ENCODE measurements at regions not wholly inside any gene's neighbourhood (a gene's known extent, or its start where the extent isn't known, plus 50 kb on each side); places are given as distances from the start of the nearest gene placed in this dataset.

GRCh38 chr10:128741680-128742079 is 615.5 kb upstream of the MKI67 start:
- no peak overlapping the region for H2AFZ ChIP-seq
- no peaks in the 10 kb centered on the region for H3K79me2 ChIP-seq
- H3K4me3 ChIP-seq (ENCODE audit: low read depth, low read length), result no peak overlapping the region
- H3K9me3 ChIP-seq (ENCODE audit: control insufficient read depth, low read length), result no peaks in the 10 kb centered on the region
- no peak overlapping the region for H3K4me2 ChIP-seq (ENCODE audit: low read length)
- H3K27ac ChIP-seq, result no peak overlapping the region
- H3K4me1 ChIP-seq, result no peaks in the 10 kb centered on the region
- H3K9ac ChIP-seq, result no peak overlapping the region
- no peaks in the 10 kb centered on the region for H3K27me3 ChIP-seq (ENCODE audit: control insufficient read depth, insufficient read depth, low read length)
- no peak for TF ChIP-seq CTCF (IDR thresholded peaks at IDR 0.05)
- H3K36me3 ChIP-seq (ENCODE audit: control insufficient read depth, insufficient read depth, low read length), result no peaks in the 10 kb centered on the region

- no peak overlapping the region for H3K4me2 ChIP-seq (ENCODE audit: low read length)
- no peaks in the 10 kb centered on the region for H3K27me3 ChIP-seq (ENCODE audit: control insufficient read depth, insufficient read depth, low read length)
Measured at GRCh38 chr10:128744092-128744491, 617.9 kb upstream of the MKI67 start.

GRCh38 chr10:128744811-128745305 is 618.6 kb upstream of the MKI67 start:
- no peaks in the 10 kb centered on the region for H3K4me1 ChIP-seq
- no peak overlapping the region for H3K4me3 ChIP-seq (ENCODE audit: low read depth, low read length)
- no peak overlapping the region for H2AFZ ChIP-seq
- H3K27me3 ChIP-seq (ENCODE audit: control insufficient read depth, insufficient read depth, low read length), result no peaks in the 10 kb centered on the region
- no peaks in the 10 kb centered on the region for H3K79me2 ChIP-seq
- no peak overlapping the region for H3K27ac ChIP-seq
- no peak overlapping the region for H3K9ac ChIP-seq
- no peak for TF ChIP-seq CTCF (IDR thresholded peaks at IDR 0.05)
- H3K4me2 ChIP-seq (ENCODE audit: low read length), result no peak overlapping the region
- H3K9me3 ChIP-seq (ENCODE audit: control insufficient read depth, low read length), result no peaks in the 10 kb centered on the region
- no peaks in the 10 kb centered on the region for H3K36me3 ChIP-seq (ENCODE audit: control insufficient read depth, insufficient read depth, low read length)

More at GRCh38 chr10:128744092-128744491, 617.9 kb upstream of the MKI67 start:
- no peak for TF ChIP-seq CTCF (IDR thresholded peaks at IDR 0.05)
- no peaks in the 10 kb centered on the region for H3K4me1 ChIP-seq
- no peak overlapping the region for H3K27ac ChIP-seq
- H3K79me2 ChIP-seq, result no peaks in the 10 kb centered on the region
- no peaks in the 10 kb centered on the region for H3K36me3 ChIP-seq (ENCODE audit: control insufficient read depth, insufficient read depth, low read length)
- H3K9ac ChIP-seq, result no peak overlapping the region
- no peak overlapping the region for H2AFZ ChIP-seq
- no peak overlapping the region for H3K4me3 ChIP-seq (ENCODE audit: low read depth, low read length)
- no peaks in the 10 kb centered on the region for H3K9me3 ChIP-seq (ENCODE audit: control insufficient read depth, low read length)

- H3K9ac ChIP-seq, result no peak overlapping the region
- no peak overlapping the region for H3K4me3 ChIP-seq (ENCODE audit: low read depth, low read length)
- H2AFZ ChIP-seq, result no peak overlapping the region
- no peaks in the 10 kb centered on the region for H3K9me3 ChIP-seq (ENCODE audit: control insufficient read depth, low read length)
- no peak overlapping the region for H3K4me2 ChIP-seq (ENCODE audit: low read length)
- H3K27ac ChIP-seq, result no peak overlapping the region
- TF ChIP-seq CTCF (IDR thresholded peaks at IDR 0.05), result no peak
- no peaks in the 10 kb centered on the region for H3K79me2 ChIP-seq
- no peaks in the 10 kb centered on the region for H3K27me3 ChIP-seq (ENCODE audit: control insufficient read depth, insufficient read depth, low read length)
- H3K4me1 ChIP-seq, result no peaks in the 10 kb centered on the region
- H3K36me3 ChIP-seq (ENCODE audit: control insufficient read depth, insufficient read depth, low read length), result no peaks in the 10 kb centered on the region
Measured at GRCh38 chr10:128747582-128748346, 621.5 kb upstream of the MKI67 start.

GRCh38 chr10:128751284-128751683 is 625.1 kb upstream of the MKI67 start:
- TF ChIP-seq CTCF (IDR thresholded peaks at IDR 0.05), result no peak
- Histone ChIP-seq H3K4me1 (no peaks in the 10 kb centered on the region), H3K9ac (no peak overlapping the region), H2AFZ (no peak overlapping the region), H3K36me3 (ENCODE audit: control insufficient read depth, insufficient read depth, low read length) (no peaks in the 10 kb centered on the region), H3K27ac (no peak overlapping the region), H3K9me3 (ENCODE audit: control insufficient read depth, low read length) (no peaks in the 10 kb centered on the region), H3K79me2 (no peaks in the 10 kb centered on the region), H3K4me2 (ENCODE audit: low read length) (no peak overlapping the region), H3K27me3 (ENCODE audit: control insufficient read depth, insufficient read depth, low read length) (no peaks in the 10 kb centered on the region), H3K4me3 (ENCODE audit: low read depth, low read length) (no peak overlapping the region)

Measured in parathyroid adenoma (tissue), 2 donors.